NCI-H146 (cell line): ENCODE measurements at regions not wholly inside any gene's neighbourhood (a gene's known extent, or its start where the extent isn't known, plus 50 kb on each side); places are given as distances from the start of the nearest gene placed in this dataset.
"Not testable (repeated sequence)": the region's sequence is repeated elsewhere in the genome, so short reads cannot be mapped to it uniquely, and the experiment has no call there.

ENCODE experiments used
- DNase-seq: peaks from one replicate; lab custom pipeline; 2025; lab: John Stamatoyannopoulos, UW

DNA sequence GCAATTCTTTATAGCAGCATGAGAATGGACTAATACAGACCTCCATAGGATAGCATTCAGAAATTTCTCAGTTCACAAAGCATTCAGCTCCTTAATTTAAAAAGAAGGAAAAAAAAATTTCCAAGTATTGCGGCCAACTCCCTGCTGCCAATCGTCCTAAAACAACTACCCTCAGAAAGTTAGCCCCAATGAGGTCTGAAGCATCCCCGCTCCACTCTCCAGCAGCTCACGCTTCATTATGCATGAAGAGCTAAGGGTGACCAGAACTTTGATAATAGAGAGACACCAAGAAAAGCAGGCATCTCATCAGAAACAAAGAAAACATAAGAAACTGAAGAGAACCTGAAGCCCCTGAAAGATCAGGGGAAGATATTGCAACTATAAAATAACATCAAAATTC lies 172.8 kb upstream of the NUDT4 start:
- DNase-seq: no peak

DNA sequence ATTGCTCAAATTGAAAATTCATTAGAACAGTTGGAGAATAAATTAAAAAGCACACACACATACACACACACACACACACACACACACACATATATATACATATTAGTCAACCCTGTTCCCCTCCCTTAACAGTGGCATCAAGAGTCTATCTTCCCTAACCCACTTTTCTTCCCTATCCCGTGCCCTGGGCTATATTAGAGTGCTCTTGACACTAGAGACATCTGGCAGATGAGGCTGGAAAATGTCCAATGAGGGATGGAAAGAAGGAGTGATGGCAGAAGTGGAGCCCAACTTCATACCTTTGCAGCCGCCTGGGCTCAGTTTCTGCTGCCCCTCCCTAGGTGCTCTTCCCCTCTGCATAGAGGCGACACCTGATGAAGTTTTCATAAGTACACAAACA lies 172.4 kb upstream of the NUDT4 start:
- DNase-seq: no peak

DNA sequence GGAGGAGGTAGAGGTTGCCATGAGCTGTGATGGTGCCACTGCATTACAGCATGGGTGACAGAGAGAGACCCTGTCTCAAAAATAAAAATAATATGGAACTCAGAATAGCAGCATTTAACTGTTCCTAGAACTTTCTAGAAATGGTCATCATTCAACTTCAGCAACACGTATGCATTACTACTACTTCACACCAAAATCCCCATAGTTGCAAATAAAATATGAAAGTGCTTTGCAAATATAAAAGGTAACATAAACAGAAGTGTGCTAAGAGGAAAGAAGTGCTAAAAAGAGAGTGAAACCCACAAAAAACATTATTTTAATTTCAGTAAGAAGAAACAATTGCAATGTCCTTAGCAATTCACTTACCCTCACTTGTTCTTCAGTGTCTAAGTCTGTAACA lies 169.7 kb upstream of the NUDT4 start:
- DNase-seq: no peak

DNA sequence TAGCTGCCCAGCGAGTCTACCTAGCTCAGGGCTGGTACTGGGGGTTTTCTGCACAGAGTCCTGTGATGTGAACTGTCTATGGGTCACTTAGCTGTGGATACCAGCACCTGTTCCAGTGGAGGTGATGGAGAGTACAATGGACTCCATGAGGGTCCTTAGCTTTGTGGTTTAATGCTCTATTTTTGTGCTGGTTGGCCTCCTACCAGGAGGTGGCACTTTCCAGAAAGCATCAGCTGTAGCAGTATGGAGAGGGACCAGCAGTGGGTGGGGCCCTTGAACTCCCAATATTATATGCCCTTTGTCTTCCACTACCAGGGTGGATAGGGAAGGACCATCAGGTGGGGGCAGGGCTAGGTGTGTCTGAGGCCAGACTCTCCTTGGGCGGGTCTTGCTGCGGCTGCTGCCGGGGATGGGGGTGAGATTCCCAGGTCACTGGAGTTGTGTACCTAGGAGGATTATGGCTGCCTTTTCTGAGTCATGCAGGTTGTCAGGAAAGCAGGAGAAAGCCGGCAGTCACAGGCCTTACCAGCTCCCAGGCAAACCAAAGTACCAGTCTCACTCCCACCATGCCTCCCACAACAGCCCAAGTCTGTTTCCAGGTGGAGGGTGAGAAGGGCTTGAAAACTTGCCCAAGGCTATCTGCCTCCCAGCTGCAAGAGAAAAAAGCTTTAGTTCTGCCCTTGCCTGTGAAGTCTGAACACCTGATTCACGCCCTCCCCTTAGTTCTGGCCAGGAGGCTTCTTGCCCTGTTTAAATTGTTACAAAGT lies 163.0 kb upstream of the NUDT4 start:
- DNase-seq: no peak

DNA sequence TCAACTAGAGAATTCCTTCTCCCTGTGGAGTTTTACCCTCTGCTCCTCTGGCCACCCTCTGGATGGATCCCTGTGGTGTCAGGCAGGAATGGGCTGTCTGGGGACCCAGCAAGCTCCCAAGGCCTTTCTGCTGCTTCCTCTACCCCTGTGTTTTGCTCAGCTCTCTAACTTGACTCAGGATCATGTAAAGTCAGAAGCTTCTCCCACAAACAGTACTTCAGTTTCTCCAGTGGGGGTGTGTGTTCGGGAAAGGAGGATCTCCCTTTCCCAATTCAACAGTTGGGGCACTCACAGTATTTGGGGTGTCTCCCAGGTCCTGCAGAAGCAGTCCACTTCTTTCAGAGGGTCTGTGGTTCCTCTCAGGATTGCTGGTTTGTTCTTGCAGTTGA lies 162.4 kb upstream of the NUDT4 start:
- DNase-seq: no peak

DNA sequence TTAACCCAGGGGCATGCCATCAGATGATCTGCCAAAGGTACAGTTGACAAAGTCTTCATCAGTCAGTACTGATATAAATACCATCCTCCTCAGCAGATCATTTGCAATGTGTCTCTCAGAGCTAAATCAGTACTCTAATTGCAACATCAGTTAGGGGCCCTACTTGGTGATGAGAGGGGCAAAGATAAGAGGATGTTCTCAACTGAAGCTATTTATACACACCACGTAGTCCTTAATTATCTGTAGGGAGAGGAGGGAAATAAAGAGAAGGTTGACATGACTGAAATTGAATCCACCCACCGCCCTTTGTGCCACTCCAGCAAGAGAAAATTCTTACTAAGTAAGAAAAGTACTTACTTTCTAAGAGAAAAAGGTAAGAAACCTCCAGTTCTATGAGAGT lies 157.8 kb upstream of the NUDT4 start:
- DNase-seq: no peak

DNA sequence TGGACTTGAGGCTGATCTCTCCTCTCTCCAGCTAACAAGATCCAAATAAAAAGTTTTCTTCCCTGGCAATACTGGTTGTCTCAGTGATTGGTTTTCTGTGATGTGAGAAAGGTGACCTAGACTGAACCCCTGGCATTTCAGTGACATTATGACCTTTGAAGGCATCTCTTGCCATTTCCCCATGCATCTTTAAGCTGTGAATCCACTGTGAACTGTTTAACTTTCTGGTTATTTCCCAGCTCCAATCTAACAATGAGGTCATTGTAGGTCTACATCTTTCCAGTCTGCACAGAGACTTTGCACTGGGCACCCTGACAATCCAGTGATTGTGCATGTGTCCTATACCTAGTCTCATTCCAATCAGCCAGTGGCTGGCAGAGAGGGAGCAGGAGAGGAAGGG lies 155.9 kb upstream of the NUDT4 start:
- DNase-seq: no peak

DNA sequence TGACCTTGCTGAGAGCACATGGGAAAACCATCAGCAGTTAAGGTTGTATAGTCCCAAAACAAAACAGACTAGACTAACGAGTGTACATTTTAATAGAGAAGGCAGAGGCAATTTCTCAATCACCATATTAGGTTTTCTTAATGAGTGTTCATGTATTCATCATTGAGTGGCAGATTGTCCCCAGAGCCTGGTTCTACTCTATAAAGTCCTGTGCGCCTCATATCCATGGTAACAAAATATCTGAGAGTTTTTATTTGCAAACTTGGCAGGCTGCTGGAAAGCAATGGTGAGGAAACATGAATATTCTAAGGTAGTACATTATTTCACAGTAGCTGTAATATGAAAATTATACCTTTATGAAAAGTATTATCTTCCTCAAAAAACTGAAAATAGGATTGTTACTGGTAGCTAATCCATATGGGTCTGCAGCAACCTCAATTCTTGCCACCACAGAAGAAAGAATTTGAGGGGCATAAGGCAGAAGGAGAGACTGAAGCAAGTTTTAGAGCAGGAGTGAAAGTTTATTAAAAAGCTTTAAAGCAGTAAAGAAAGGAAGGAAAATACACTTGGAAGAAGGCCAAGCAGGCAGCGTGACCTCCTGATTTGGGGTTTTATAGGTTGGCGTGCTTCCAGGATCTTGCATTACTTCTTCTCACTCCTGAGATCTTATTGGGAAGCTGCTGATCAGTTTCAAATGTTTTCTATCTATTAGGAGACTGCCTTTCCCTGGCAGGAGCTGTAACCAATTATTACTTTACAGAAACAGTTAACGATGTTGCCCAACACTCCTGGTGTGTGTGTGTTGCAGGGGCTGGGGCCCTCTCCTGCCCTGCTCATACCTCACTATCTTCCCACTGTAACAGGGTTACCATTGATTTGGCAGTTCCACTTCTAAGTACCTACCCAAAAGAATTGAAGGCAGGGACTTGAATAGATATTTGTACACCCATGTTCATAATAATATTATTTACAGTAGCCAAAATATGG lies 154.0 kb upstream of the NUDT4 start:
- no peak for DNase-seq

DNA sequence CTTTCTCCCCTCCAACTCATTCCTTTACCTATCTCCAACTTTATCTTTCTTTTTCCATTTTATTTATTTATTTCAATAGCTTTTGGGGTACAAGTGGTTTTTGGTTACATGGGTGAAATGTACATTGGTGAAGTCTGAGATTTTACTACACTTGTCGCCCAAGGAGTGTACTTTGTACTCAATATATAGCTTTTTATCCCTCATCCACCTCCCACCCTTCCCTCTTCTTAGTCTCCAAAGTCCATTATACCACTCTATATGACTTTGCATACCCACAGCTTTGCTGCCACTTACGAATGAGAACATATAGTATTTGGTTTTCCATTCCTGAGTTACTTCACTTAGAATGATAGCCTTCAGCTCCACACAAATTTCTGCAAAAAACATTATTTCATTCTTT lies 152.6 kb upstream of the NUDT4 start:
- DNase-seq: no peak

DNA sequence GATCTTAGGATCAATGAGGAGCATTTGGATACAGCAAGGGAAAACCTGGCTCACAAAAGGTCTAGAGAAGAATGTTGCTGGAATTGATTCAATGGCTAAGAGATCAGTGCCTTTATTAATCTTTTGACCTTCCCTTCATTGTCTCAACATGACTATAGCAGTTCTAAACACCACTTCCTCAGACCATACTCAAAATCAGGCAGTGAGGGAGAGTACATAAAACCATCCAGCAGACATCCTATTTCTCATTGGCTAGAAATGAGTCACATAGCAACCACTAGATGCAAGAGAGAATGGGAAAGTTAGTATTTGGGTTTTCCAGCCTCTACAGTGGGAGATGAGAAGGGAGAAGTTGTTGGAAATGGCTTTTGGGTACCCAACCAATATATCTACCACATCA lies 151.4 kb upstream of the NUDT4 start:
- DNase-seq: no peak

DNA sequence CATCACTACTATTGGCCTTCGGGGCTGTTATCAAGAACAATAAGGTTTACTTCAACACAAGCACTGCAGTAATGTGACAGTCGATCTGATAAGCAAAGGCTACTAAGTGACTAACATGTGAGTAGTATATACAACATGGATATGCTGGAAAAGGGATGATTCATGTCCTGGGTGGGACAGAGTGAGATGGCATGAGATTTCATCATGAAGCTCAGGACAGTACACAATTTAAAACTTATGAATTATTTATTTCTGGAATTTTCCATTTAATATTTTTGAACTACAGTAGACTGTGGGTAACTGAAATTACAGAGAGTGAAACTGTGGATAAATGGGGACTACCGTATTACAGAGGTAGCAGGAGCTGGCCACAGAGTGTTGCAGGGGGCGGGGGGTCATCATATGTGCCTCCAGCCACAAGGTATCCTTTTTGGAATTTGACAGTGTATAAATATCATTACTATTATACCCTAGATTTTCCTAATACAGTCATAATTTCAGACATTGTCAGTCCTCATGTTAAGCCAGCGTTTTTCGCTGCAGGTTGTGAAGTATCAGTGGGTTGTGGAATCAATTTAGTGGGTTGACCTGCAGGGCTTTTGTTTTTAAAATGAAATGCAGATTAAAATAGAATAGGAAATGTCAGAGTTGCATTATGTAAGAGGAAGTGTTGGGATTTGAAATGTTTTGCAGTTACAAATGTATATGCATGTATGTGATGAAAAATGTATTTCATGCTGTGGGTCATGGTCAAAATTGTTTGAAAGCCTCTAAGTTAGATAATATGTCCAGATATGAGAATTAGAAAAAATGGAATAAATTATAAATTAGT lies 148.0 kb upstream of the NUDT4 start:
- no peak for DNase-seq

DNA sequence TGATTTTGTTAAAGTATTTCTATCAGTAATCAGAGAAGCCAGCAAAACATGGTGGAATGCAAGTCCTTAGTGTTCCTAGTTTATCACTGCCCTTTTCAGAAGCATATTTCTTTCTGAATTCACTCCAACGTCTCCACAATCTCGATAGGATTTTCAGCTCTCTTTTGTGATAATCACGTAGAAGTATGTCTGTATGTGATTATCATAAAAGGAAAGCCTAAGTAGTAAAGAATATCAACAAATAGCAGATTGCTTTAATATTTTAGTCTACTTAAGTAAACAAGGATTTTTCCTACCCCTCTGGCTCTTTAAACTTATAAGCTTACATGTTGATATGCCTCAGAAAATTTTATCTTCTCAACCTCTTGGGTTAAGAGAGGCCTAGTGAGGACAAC lies 147.4 kb upstream of the NUDT4 start:
- DNase-seq: no peak

DNA sequence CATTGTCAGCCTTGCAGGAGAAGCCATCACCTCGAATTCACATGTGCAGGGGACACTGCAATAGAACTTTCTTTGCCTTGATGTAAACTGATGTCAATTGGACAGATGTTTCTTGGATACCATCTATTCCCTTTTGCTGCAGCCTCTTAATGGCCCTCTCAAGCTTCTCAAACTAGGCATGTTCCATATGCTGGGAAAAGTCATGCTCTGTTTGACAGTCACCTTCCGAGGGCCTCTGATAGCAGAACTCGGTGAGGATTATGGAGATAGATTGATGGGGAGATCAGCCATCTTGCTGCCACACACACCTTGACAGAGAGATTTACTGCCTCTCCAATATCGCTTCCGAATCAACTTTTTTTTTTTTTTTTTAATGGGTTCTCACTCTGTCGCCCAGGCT lies 145.8 kb upstream of the NUDT4 start:
- no peak for DNase-seq

DNA sequence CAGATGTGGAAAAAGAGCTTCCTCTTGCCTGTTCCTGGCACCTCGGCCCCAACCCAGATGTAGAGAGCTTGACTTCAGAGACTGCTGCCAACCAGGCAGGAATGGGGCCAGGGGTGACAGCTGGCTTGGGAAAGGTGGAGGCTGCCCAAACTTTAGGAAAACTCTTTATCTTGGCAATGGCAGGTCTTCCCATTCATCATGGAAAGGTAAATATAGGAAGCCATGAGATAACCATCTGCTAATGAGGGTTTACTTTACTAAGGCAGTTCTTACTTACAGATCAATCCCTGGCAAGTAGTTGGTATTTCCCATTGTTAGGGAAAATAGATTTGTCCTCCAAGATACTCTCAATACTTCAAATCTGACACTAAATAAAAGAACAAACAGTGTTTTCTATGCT lies 143.1 kb upstream of the NUDT4 start:
- no peak for DNase-seq

DNA sequence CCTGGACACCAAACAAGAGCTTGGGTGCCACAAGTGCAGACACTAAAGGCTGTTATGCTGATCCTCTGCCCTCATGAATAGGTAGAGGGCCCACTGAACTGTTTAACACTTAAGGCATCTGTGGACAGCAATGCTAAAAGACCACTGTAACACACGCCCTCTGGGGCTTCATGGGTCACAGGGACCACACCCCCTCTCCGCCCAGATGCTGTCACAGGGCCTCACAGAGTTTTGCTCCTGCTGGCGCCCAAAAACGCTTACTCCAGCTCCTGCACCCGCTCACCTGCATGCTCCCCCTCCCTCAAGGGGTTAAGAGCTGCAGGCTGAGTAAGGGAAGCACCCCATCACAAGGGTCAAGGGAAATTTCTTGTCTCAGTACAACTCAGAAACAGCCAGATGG lies 141.8 kb upstream of the NUDT4 start:
- no peak for DNase-seq

DNA sequence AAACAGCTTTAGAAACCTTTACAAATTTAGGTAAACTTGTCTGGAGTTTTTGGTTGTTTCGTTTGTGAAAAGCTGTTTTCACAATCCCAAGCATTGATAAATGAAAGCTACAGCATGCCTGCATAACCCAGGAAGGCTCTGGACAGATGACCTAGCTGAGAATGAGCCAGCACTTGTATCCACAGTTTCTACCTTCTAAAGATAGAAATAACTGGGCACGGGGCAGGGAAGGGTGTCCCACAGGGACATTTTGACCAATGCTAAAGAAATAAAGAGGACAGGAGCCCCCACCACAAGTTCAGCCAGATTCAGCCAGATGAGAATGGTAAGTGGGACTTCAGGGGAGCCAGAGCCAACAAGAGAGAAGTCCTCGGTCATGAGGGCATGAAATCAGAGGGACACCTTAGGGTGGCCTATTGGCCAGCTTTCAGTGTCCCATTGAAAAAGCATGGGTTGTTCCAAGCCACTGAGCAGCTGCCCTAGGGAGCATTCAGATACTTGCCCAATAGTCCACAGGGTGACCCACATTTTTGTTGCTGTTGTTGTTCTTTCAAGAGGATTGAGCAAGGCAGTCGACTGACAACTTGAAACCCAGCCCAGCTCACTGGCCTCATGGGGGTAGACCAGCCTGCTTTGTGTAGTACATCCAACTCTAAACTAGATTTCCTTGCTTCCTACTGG lies 140.3 kb upstream of the NUDT4 start:
- no peak for DNase-seq

DNA sequence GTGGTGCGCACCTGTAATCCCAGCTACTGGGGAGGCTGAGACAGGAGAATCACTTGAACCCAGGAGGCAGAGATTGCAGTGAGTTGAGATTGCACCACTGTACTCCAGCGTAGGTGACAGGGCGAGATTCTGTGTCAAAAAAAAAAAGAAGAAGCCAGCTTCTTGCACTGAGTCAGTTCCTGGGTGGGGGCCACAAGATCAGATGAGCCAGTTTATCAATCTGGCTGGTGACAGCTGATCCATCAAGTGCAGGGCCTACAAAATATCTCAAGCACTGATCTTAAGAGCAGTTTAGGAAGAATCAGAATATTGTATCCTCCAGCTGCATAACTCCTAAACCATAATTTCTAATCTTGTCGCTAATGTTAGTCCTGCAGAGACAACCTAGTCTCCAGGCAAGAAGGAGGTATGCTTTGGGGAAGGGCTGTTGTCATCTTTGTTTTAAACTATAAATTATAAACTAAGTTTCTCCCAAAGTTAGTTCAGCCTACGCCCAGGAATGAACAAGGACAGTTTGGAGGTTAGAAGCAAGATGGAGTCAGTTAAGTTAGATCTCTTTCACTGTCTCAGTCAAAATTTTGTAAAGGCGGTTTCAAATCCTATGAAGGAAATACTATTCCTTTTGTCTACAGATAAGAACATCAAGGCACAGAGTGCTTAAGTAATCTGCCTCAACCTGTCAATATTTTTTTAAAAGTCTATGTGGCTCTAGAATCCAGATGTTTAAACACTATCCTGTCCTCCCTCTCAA lies 139.0 kb upstream of the NUDT4 start:
- not testable (repeated sequence) for DNase-seq

DNA sequence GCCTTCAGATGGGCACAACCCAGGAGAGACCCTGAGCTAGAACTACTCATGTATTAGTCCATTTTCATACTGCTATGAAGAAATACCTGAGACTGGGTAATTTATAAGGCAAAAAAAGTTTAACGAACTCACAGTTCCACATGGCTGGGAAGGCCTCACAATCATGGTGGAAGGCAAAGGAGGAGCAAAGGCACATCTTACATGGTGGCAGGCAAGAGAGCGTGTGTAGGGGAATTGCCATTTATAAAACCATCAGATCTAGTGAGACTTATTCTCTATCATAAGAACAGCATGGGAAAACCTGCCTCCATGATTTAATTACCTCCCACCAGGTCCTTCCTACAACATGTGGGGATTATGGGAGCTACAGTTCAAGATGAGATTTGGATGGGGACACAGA lies 137.9 kb upstream of the NUDT4 start:
- DNase-seq: not testable (repeated sequence)

DNA sequence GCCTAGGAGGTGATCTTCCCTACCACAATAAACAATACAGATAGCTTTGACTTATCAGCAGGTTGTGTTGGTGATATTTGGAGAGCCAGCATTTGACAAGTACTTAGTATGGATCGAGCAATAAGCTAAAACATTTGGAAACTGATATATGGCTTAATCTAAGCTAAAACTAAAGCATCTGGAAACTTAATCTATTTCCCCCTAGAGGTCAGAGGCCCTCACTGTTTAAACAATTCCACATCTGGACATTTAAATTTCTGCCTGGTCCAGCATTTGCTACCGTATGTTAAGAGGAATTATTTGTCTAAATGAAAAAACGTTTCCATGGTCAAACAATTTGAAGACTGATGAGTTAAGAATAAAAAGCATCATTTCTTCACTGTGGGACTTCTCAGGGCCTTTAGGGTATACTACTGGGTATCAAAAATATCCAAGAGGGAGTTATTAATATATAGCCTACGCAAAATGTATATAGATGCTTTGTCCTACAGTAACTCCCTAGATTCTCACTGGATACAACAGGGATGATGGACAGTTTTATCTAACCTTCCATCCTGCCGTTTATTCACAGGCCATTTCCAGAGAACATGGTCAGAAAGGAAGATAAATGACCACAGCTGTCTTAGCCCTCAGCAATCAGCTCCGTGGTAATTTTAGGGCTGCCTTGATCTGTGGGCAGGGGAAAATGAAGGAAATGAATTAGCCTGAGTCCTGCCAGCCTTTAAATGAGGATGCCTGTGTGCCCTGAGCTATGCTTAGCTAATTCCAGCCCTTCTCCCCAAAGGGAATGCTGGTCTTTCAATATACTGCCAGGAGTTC lies 135.4 kb upstream of the NUDT4 start:
- DNase-seq: no peak

DNA sequence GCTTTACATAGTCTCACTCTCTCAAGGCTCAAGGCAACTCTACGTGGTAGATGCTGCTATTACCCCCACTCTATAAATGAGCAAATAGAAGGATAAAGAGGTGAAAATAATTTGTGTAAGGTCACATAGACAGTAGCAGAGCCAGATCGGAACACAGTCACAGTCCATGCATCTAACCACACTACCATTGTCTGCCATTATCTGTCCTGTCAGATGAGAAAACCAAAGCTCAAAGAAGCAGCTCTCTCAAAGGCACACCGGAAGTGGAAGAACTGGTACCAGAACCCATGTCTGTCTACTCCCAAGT lies 134.4 kb upstream of the NUDT4 start:
- DNase-seq: no peak
